AG04449 (cell line): ENCODE measurements at regions not wholly inside any gene's neighbourhood (a gene's known extent, or its start where the extent isn't known, plus 50 kb on each side); places are given as distances from the start of the nearest gene placed in this dataset.

Experiments
- CTCF ChIA-PET: fragments of 350-600 bp; formaldehyde crosslinking; extraction: SDS; loops from one replicate; lab custom pipeline; 2021; ENCODE audit warnings: antibody characterized with exemption; lab: Yijun Ruan, JAX
- POLR2A ChIA-PET: fragments of 400-600, 350-600 bp; formaldehyde crosslinking; extraction: SDS; loops from one replicate; lab custom pipeline; 2020; ENCODE audit warnings: antibody characterized with exemption, inconsistent platforms; lab: Yijun Ruan, JAX
- DNase-seq: peaks from one replicate; pipeline ENCODE4 v3.0.0-alpha.2; 2010; ENCODE audit warnings: low read depth, low spot score
- H3K4me3 ChIP-seq: 2 replicates; pipeline ENCODE4 v1.5.1; 2011; ENCODE audit warnings: low read depth, mild to moderate bottlenecking, control low read depth, low read length
- CTCF ChIP-seq: IDR thresholded peaks from one replicate; pipeline ENCODE4 v1.5.1; 2011; ENCODE audit warnings: mild to moderate bottlenecking, moderate library complexity, low read length, control low read depth, inconsistent platforms; ENCODE audit not compliant: insufficient read depth; ENCODE audit errors: missing control alignments

- ChIA-PET CTCF (no interaction called here), POLR2A (no interaction called here)
- H3K4me3 ChIP-seq: no peak overlapping the region
- no peak for DNase-seq
- TF ChIP-seq CTCF: no peak
These were observed 396.4 kb upstream of the MEX3C start for GRCh38 chr18:51593931-51594330.

GRCh38 chr18:51603111-51603510, 405.6 kb upstream of the MEX3C start:
- ChIA-PET CTCF (no interaction called here), POLR2A (no interaction called here)
- no peak for DNase-seq
- H3K4me3 ChIP-seq: no peak overlapping the region
- TF ChIP-seq CTCF: no peak

- no peak for TF ChIP-seq CTCF
- DNase-seq: no peak
- ChIA-PET POLR2A (no interaction called here), CTCF (no interaction called here)
- H3K4me3 ChIP-seq: no peak overlapping the region
These were observed 406.1 kb upstream of the MEX3C start for GRCh38 chr18:51603551-51603950.

- no peak for TF ChIP-seq CTCF
- ChIA-PET CTCF (interaction anchor here (2.1 kb wide), 1 partner anchor 11 kb away, joined by 11 read pairs; no protein-coding TSS in a partner anchor), POLR2A (no interaction called here)
- no peak overlapping the region for H3K4me3 ChIP-seq
- no peak for DNase-seq
These were observed 413.0 kb upstream of the MEX3C start for GRCh38 chr18:51610481-51610880.

GRCh38 chr18:51611326-51611725, 413.8 kb upstream of the MEX3C start:
- TF ChIP-seq CTCF: no peak
- H3K4me3 ChIP-seq: no peak overlapping the region
- CTCF ChIA-PET: interaction anchor here (2.1 kb wide), 1 partner anchor 10 kb away, joined by 11 read pairs; no protein-coding TSS in a partner anchor
- POLR2A ChIA-PET: no interaction called here
- no peak for DNase-seq

- DNase-seq: no peak
- ChIA-PET CTCF (no interaction called here), POLR2A (no interaction called here)
- TF ChIP-seq CTCF: no peak
- H3K4me3 ChIP-seq: no peak overlapping the region
These were observed 416.6 kb upstream of the MEX3C start for GRCh38 chr18:51614033-51614432.
